SK-N-MC (cell line): ENCODE measurements at regions not wholly inside any gene's neighbourhood (a gene's known extent, or its start where the extent isn't known, plus 50 kb on each side); places are given as distances from the start of the nearest gene placed in this dataset.

Source experiments
- EZH2 ChIP-seq: fragments of 200-600 bp; sonication (generic); IDR thresholded peaks from one replicate; pipeline ENCODE4 v1.6.1; 2017; ENCODE audit warnings: antibody characterized with exemption
- FOXP2 ChIP-seq: optimal IDR thresholded peaks from 2 replicates; pipeline ENCODE3; 2011; ENCODE audit warnings: mild to moderate bottlenecking, moderate library complexity; ENCODE audit not compliant: insufficient read depth; ENCODE audit errors: extremely low read length, control extremely low read depth
- POLR2AphosphoS5 ChIP-seq: IDR thresholded peaks from 2 replicates; pipeline ENCODE4 v1.6.1; 2012; ENCODE audit warnings: mild to moderate bottlenecking, low read depth, low read length, borderline replicate concordance

DNA sequence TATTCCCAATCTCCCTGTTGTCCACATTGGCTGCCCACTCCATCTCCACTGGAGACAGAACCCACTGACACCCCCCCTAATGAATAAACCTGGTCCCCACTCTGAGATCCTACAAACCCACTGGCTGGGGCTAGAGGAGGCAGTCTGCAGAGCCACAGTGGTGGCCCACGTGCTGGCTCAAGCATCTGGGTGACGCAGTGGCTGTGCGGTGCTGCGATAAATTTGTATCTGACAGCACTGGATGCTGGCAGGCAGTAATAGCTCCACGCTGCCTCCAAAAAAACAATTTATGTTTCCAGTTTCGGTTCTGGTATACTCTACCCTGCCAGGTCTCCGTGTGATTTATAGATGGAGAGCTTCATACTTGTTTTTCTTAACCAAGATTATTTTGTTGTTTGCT lies 87.1 kb upstream of the SYNDIG1 start:
- TF ChIP-seq EZH2: no peak
- no peak for TF ChIP-seq POLR2AphosphoS5
- TF ChIP-seq FOXP2: no peak
